ENCODE measurements at regions not wholly inside any gene's neighbourhood (a gene's known extent, or its start where the extent isn't known, plus 50 kb on each side); places are given as distances from the start of the nearest gene placed in this dataset.

GRCh38 chr3:192005989-192006388 is 545.0 kb downstream of the PYDC2 start:
- TF ChIP-seq CTCF (IDR thresholded peaks at IDR 0.05; ENCODE audit: insufficient read depth, low read length): no peak
- no peak for TF ChIP-seq REST (IDR thresholded peaks at IDR 0.05; ENCODE audit: insufficient replicate concordance, low read depth)
